H9 (cell line): ENCODE measurements at regions not wholly inside any gene's neighbourhood (a gene's known extent, or its start where the extent isn't known, plus 50 kb on each side); places are given as distances from the start of the nearest gene placed in this dataset.

ENCODE experiments used
- DNase-seq: peaks from one replicate; pipeline ENCODE4 v3.0.0-alpha.2; 2017
- H2AFZ ChIP-seq: one replicate; pipeline ENCODE4 v1.6.1; 2013; ENCODE audit warnings: mild to moderate bottlenecking, low read length, control low read depth, moderate library complexity
- H2AK5ac ChIP-seq: 2 replicates; pipeline ENCODE4 v1.6.1; 2013; ENCODE audit warnings: low read length, control low read depth, mixed read lengths; ENCODE audit not compliant: insufficient read length
- H2BK120ac ChIP-seq: one replicate; pipeline ENCODE4 v1.6.1; 2013; ENCODE audit warnings: low read depth, mild to moderate bottlenecking, low read length, control low read depth, inconsistent platforms; ENCODE audit not compliant: poor library complexity, severe bottlenecking
- H2BK12ac ChIP-seq: 2 replicates; pipeline ENCODE4 v1.6.1; 2013; ENCODE audit warnings: low read length, control low read depth, mixed read lengths, low read depth; ENCODE audit not compliant: insufficient read length
- H2BK15ac ChIP-seq: 2 replicates; pipeline ENCODE4 v1.6.1; 2013; ENCODE audit warnings: low read depth, low read length, control low read depth
- H2BK20ac ChIP-seq: one replicate; pipeline ENCODE4 v1.6.1; 2013; ENCODE audit warnings: low read depth, mild to moderate bottlenecking, low read length, control low read depth, inconsistent platforms; ENCODE audit not compliant: poor library complexity, severe bottlenecking
- H2BK5ac ChIP-seq: 2 replicates; pipeline ENCODE4 v1.6.1; 2013; ENCODE audit warnings: low read length, control low read depth, mixed read lengths; ENCODE audit not compliant: insufficient read length
- H3K14ac ChIP-seq: 2 replicates; pipeline ENCODE4 v1.6.1; 2013; ENCODE audit warnings: low read length, control low read depth; ENCODE audit not compliant: insufficient read depth
- H3K18ac ChIP-seq: 2 replicates; pipeline ENCODE4 v1.6.1; 2013; ENCODE audit warnings: low read depth, mild to moderate bottlenecking, mixed read lengths, low read length, control low read depth; ENCODE audit not compliant: insufficient read length
- H3K23ac ChIP-seq: 2 replicates; pipeline ENCODE4 v1.6.1; 2013; ENCODE audit warnings: low read length, control low read depth, mixed read lengths, low read depth; ENCODE audit not compliant: insufficient read length
- H3K23me2 ChIP-seq: 2 replicates; pipeline ENCODE4 v1.6.1; 2013; ENCODE audit warnings: low read depth, mild to moderate bottlenecking, mixed read lengths, low read length, control low read depth; ENCODE audit not compliant: insufficient read length, poor library complexity, severe bottlenecking
- H3K27ac ChIP-seq: 2 replicates; pipeline ENCODE4 v1.5.1; 2013; ENCODE audit warnings: low read length, control low read depth, mixed read lengths, low read depth; ENCODE audit not compliant: insufficient read length
- H3K27me3 ChIP-seq: 2 replicates; pipeline ENCODE4 v1.6.1; 2013; ENCODE audit warnings: low read length, control low read depth, inconsistent platforms; ENCODE audit not compliant: insufficient read depth
- H3K4ac ChIP-seq: 2 replicates; pipeline ENCODE4 v1.6.1; 2013; ENCODE audit warnings: low read depth, mild to moderate bottlenecking, control low read depth, inconsistent platforms, low read length, moderate library complexity
- H3K4me1 ChIP-seq: 2 replicates; pipeline ENCODE4 v1.6.1; 2013; ENCODE audit warnings: low read length, control low read depth, inconsistent platforms; ENCODE audit not compliant: insufficient read depth
- H3K4me2 ChIP-seq: 2 replicates; pipeline ENCODE4 v1.6.1; 2013; ENCODE audit warnings: low read length, control low read depth, mixed read lengths; ENCODE audit not compliant: insufficient read length, insufficient read depth
- H3K56ac ChIP-seq: 2 replicates; pipeline ENCODE4 v1.6.1; 2013; ENCODE audit warnings: low read depth, mild to moderate bottlenecking, mixed read lengths, low read length, control low read depth; ENCODE audit not compliant: insufficient read length
- H3K79me1 ChIP-seq: 2 replicates; pipeline ENCODE4 v1.6.1; 2013; ENCODE audit warnings: low read depth, mild to moderate bottlenecking, moderate library complexity, low read length, control low read depth, inconsistent platforms; ENCODE audit not compliant: insufficient read depth, poor library complexity, severe bottlenecking
- H3K79me2 ChIP-seq: 2 replicates; pipeline ENCODE4 v1.6.1; 2013; ENCODE audit warnings: low read length, control low read depth, inconsistent platforms; ENCODE audit not compliant: insufficient read depth
- H3K9ac ChIP-seq: 2 replicates; pipeline ENCODE4 v1.6.1; 2013; ENCODE audit warnings: low read length, control low read depth, mixed read lengths; ENCODE audit not compliant: insufficient read length; ENCODE audit errors: extremely low read depth
- H3K9me3 ChIP-seq: one replicate; pipeline ENCODE4 v1.6.1; 2013; ENCODE audit warnings: low read depth, low read length, inconsistent platforms; ENCODE audit not compliant: control insufficient read depth
- H3T11ph ChIP-seq: one replicate; pipeline ENCODE4 v1.6.1; 2013; ENCODE audit warnings: mild to moderate bottlenecking, low read length, control low read depth, inconsistent platforms
- H4K20me1 ChIP-seq: one replicate; pipeline ENCODE4 v1.6.1; 2013; ENCODE audit not compliant: control insufficient read depth, insufficient read length, insufficient read depth
- H4K5ac ChIP-seq: 2 replicates; pipeline ENCODE4 v1.6.1; 2013; ENCODE audit warnings: low read depth, mild to moderate bottlenecking, mixed read lengths, low read length, control low read depth; ENCODE audit not compliant: insufficient read length
- H4K8ac ChIP-seq: replicated peaks from 2 replicates; pipeline ENCODE4 v1.6.1; 2013; ENCODE audit warnings: low read length, control low read depth, mixed read lengths, low read depth; ENCODE audit not compliant: insufficient read length
- H4K91ac ChIP-seq: 2 replicates; pipeline ENCODE4 v1.6.1; 2013; ENCODE audit warnings: low read depth, mild to moderate bottlenecking, moderate library complexity, mixed read lengths, low read length, control low read depth; ENCODE audit not compliant: insufficient read length
- H3K27ac Mint-ChIP-seq, 3 experiments: 2 replicates in 2 of 3; 3 replicates in 1 of 3; pipeline ENCODE4 v1.8.0; 2020 to 2021; ENCODE audit warnings: mixed read lengths in 3 of 3, mild to moderate bottlenecking in 1 of 3, moderate library complexity in 1 of 3
- H3K27me3 Mint-ChIP-seq: 2 replicates; pipeline ENCODE4 v1.8.0; 2021; ENCODE audit warnings: low read depth, mild to moderate bottlenecking, moderate library complexity, mixed read lengths
- H3K36me3 Mint-ChIP-seq, 3 experiments: 2 replicates in 2 of 3; 3 replicates in 1 of 3; pipeline ENCODE4 v1.8.0; 2020 to 2021; ENCODE audit warnings: low read depth in 3 of 3, mixed read lengths in 3 of 3; ENCODE audit not compliant: insufficient read depth in 1 of 3
- H3K4me1 Mint-ChIP-seq, 2 experiments: 2 replicates each; pipeline ENCODE4 v1.8.0; 2020; ENCODE audit warnings: mixed read lengths in 2 of 2
- H3K4me3 Mint-ChIP-seq, 2 experiments: 2 replicates in 1 of 2; 3 replicates in 1 of 2; pipeline ENCODE4 v1.8.0; 2020 to 2021; ENCODE audit warnings: mild to moderate bottlenecking in 2 of 2, mixed read lengths in 2 of 2, moderate library complexity in 1 of 2
- H3K9me3 Mint-ChIP-seq, 2 experiments: 2 replicates in 1 of 2; 3 replicates in 1 of 2; pipeline ENCODE4 v1.8.0; 2020; ENCODE audit warnings: mild to moderate bottlenecking in 2 of 2, mixed read lengths in 2 of 2, moderate library complexity in 1 of 2
- WGBS: extraction: QIAGEN DNeasy Blood & Tissue Kit; methylation state at CpG from one replicate; pipeline ENCODE4 v1.1.7; 2013; ENCODE audit warnings: missing lambda C conversion rate, low lambda C conversion rate, mixed read lengths; ENCODE audit not compliant: insufficient read length; ENCODE audit errors: extremely low coverage; 5-methylcytosine and 5-hydroxymethylcytosine counted together
- TF ChIP-seq, protein P1 (sequence below): fragments of 200-600 bp; sonication (generic); conservative IDR thresholded peaks from 3 replicates; pipeline ENCODE4 v1.8.0; 2021; ENCODE audit warnings: antibody characterized with exemption, mild to moderate bottlenecking

DNA sequence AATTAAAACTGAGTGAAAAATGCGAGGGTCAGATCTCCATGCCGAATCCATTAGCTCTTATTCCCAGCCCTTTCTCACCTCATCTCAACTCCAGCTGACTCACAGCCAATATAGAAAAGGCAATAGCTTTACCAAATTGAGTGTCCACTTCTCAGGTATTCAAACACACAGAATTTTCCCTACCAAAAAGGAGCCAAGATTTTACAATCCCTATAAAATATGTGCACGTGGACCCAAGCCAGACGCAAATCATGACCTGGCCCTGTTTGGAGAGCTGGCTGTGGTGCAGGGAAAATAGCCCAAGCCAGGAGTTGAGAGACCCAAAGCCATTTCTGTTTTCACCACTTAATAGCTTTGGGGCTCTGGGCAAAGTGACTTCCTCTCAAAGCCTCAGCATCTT, 379.7 kb upstream of the AUTS2 start:
- no peak overlapping the region for H3K23ac ChIP-seq
- H2BK20ac ChIP-seq: no peak overlapping the region
- H3K4ac ChIP-seq: no peak overlapping the region
- H3K18ac ChIP-seq: no peak overlapping the region
- H4K91ac ChIP-seq: no peak overlapping the region
- H3K4me1 ChIP-seq: no peaks in the 10 kb centered on the region
- no peaks in the 10 kb centered on the region; a peak in 1 of 7 replicates for H3K36me3 Mint-ChIP-seq
- no peak overlapping the region for H3K14ac ChIP-seq
- TF ChIP-seq, protein P1, sequence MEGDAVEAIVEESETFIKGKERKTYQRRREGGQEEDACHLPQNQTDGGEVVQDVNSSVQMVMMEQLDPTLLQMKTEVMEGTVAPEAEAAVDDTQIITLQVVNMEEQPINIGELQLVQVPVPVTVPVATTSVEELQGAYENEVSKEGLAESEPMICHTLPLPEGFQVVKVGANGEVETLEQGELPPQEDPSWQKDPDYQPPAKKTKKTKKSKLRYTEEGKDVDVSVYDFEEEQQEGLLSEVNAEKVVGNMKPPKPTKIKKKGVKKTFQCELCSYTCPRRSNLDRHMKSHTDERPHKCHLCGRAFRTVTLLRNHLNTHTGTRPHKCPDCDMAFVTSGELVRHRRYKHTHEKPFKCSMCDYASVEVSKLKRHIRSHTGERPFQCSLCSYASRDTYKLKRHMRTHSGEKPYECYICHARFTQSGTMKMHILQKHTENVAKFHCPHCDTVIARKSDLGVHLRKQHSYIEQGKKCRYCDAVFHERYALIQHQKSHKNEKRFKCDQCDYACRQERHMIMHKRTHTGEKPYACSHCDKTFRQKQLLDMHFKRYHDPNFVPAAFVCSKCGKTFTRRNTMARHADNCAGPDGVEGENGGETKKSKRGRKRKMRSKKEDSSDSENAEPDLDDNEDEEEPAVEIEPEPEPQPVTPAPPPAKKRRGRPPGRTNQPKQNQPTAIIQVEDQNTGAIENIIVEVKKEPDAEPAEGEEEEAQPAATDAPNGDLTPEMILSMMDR: no peak
- H3K27ac Mint-ChIP-seq: no peak overlapping the region
- H3K4me3 Mint-ChIP-seq: no peak overlapping the region
- no peak overlapping the region for H3T11ph ChIP-seq
- H2BK12ac ChIP-seq: no peak overlapping the region
- H3K27me3 Mint-ChIP-seq: peaks cover 96% of the 10 kb centered on the region
- no peak overlapping the region for H3K56ac ChIP-seq
- no peaks in the 10 kb centered on the region for H3K23me2 ChIP-seq
- H4K20me1 ChIP-seq: no peaks in the 10 kb centered on the region
- H3K9me3 Mint-ChIP-seq: no peaks in the 10 kb centered on the region
- H3K27ac ChIP-seq: no peak overlapping the region
- WGBS: no CpG with 5 or more reads among the region's 4 CpGs
- H3K9me3 ChIP-seq: no peaks in the 10 kb centered on the region
- no peak overlapping the region for H4K8ac ChIP-seq
- no peak overlapping the region for H2BK120ac ChIP-seq
- H2AFZ ChIP-seq: no peak overlapping the region
- no peak overlapping the region for H2AK5ac ChIP-seq
- H3K27me3 ChIP-seq: no peaks in the 10 kb centered on the region; the same call in 1 of the 2 replicates
- H3K79me2 ChIP-seq: no peaks in the 10 kb centered on the region
- H3K4me1 Mint-ChIP-seq: no peaks in the 10 kb centered on the region
- no peak overlapping the region for H2BK15ac ChIP-seq
- H3K4me2 ChIP-seq: no peak overlapping the region
- no peak overlapping the region for H4K5ac ChIP-seq
- no peak overlapping the region for H3K9ac ChIP-seq
- no peak overlapping the region for H2BK5ac ChIP-seq
- H3K79me1 ChIP-seq: no peaks in the 10 kb centered on the region
- no peak for DNase-seq
